Prostate gland (tissue), 2 donors: ENCODE measurements at regions not wholly inside any gene's neighbourhood (a gene's known extent, or its start where the extent isn't known, plus 50 kb on each side); places are given as distances from the start of the nearest gene placed in this dataset.

Experiments
- POLR2A ChIP-seq: fragments of 450-650 bp; IDR thresholded peaks from one replicate; pipeline ENCODE4 v1.6.1; 2016; ENCODE audit warnings: antibody characterized with exemption, mild to moderate bottlenecking
- POLR2AphosphoS5 ChIP-seq: sonication (generic); formaldehyde crosslinking; IDR thresholded peaks from one replicate; pipeline ENCODE4 v1.6.1; 2017; ENCODE audit warnings: antibody characterized with exemption
- TF ChIP-seq, protein P1 (sequence below), 4 experiments: fragments of 200-600 bp in 2 of 4; fragments of 450-650 bp in 2 of 4; sonication (generic) in 2 of 4; IDR thresholded peaks; 1 replicate in 3 of 4; 2 replicates in 1 of 4; pipeline ENCODE4 v1.5.1; 2016 to 2019; ENCODE audit warnings: antibody characterized with exemption in 4 of 4, mild to moderate bottlenecking in 2 of 4, moderate library complexity in 2 of 4

DNA sequence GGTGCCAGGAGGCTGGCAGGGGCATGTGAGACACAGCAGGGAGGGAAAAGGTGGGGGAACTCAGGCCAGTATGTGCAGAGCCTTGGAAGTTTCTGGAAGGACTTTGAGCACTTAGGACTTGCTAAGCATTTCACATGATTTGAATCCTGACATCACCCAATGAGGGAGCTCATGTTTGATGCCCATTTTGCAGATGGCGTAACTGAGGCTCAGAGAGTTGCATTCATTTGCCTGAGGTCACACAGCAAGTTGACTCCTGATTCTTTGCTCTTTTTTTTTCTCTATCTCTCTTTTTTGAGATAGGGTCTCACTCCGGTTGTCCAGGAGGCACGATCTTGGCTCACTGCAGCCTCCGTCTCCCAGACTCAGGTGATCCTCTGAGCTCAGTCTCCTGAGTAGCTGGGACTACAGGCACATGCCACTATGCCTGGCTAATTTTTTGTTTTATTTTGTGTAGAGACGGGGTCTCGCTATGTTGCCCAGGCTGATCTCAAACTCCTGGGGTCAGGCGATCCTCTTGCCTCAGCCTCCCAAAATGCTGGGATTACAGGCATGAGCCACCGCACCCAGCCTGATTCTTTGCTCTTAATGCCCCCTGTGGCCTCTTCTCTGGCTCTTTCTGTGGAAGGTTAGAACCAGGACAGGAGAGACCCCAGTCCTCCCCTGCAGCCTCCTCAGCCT is 246.1 kb downstream of the RBM19 start:
- TF ChIP-seq, protein P1, sequence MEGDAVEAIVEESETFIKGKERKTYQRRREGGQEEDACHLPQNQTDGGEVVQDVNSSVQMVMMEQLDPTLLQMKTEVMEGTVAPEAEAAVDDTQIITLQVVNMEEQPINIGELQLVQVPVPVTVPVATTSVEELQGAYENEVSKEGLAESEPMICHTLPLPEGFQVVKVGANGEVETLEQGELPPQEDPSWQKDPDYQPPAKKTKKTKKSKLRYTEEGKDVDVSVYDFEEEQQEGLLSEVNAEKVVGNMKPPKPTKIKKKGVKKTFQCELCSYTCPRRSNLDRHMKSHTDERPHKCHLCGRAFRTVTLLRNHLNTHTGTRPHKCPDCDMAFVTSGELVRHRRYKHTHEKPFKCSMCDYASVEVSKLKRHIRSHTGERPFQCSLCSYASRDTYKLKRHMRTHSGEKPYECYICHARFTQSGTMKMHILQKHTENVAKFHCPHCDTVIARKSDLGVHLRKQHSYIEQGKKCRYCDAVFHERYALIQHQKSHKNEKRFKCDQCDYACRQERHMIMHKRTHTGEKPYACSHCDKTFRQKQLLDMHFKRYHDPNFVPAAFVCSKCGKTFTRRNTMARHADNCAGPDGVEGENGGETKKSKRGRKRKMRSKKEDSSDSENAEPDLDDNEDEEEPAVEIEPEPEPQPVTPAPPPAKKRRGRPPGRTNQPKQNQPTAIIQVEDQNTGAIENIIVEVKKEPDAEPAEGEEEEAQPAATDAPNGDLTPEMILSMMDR (IDR thresholded peaks at IDR 0.05), result no peak
- no peak for TF ChIP-seq POLR2AphosphoS5
- no peak for TF ChIP-seq POLR2A
